ENCODE measurements at regions not wholly inside any gene's neighbourhood (a gene's known extent, or its start where the extent isn't known, plus 50 kb on each side); places are given as distances from the start of the nearest gene placed in this dataset.

GRCh38 chr12:90842477-90842876 lies 112.5 kb downstream of the CCER1 start:
- Mint-ChIP-seq H3K27me3 (ENCODE audit: insufficient read depth) (no peaks in the 10 kb centered on the region), H3K4me1 (ENCODE audit: low read depth) (no peaks in the 10 kb centered on the region), H3K9me3 (no peaks in the 10 kb centered on the region), H3K4me3 (no peak overlapping the region), H3K36me3 (ENCODE audit: low read depth) (no peaks in the 10 kb centered on the region), H3K27ac (no peak overlapping the region)
- no peak for DNase-seq
- no peak for TF ChIP-seq CTCF (IDR thresholded peaks at IDR 0.05)

GRCh38 chr12:90841336-90841735 lies 113.6 kb downstream of the CCER1 start:
- Mint-ChIP-seq H3K9me3 (no peaks in the 10 kb centered on the region), H3K36me3 (ENCODE audit: low read depth) (no peaks in the 10 kb centered on the region), H3K4me1 (ENCODE audit: low read depth) (no peaks in the 10 kb centered on the region), H3K4me3 (no peak overlapping the region), H3K27ac (no peak overlapping the region), H3K27me3 (ENCODE audit: insufficient read depth) (no peaks in the 10 kb centered on the region)
- no peak for TF ChIP-seq CTCF (IDR thresholded peaks at IDR 0.05)
- no peak for DNase-seq

- DNase-seq: no peak
Measured at GRCh38 chr12:90839346-90839745, 115.6 kb downstream of the CCER1 start.

DNA sequence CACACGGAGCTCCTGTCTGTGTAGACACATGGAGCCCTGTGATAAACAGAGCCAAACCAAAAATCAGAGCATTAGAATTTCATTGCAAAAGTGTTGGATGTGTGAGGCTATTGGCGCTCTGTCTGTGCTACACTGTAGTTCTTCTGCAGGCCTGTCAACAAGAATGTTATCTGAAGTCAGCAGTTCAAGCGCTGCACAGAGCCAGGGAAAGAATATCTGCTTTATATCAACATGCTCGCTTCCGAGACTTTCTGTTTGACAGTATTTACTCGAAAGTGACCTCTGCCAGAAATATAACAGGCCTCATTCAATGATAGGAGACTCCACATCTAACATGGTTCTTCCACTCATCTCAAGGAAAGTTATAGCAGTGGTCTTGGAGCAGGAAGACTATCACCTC lies 118.3 kb downstream of the CCER1 start:
- no peaks in the 10 kb centered on the region for H3K36me3 Mint-ChIP-seq (ENCODE audit: low read depth)
- H3K9me3 Mint-ChIP-seq: peaks cover 4% of the 10 kb centered on the region; the same call in 1 of the 2 replicates
- no peak overlapping the region for H3K27ac Mint-ChIP-seq
- TF ChIP-seq CTCF (IDR thresholded peaks at IDR 0.05): no peak
- peaks cover 2% of the 10 kb centered on the region; the same call in 1 of the 2 replicates for H3K27me3 Mint-ChIP-seq (ENCODE audit: insufficient read depth)
- DNase-seq: no peak
- H3K4me1 Mint-ChIP-seq (ENCODE audit: low read depth): no peaks in the 10 kb centered on the region
- H3K4me3 Mint-ChIP-seq: no peak overlapping the region

More at GRCh38 chr12:90839346-90839745, 115.6 kb downstream of the CCER1 start:
- Mint-ChIP-seq H3K27ac (no peak overlapping the region), H3K27me3 (ENCODE audit: insufficient read depth) (peaks cover 1% of the 10 kb centered on the region; the same call in 1 of the 2 replicates), H3K4me1 (ENCODE audit: low read depth) (no peaks in the 10 kb centered on the region), H3K9me3 (no peaks in the 10 kb centered on the region), H3K4me3 (no peak overlapping the region), H3K36me3 (ENCODE audit: low read depth) (no peaks in the 10 kb centered on the region)
- TF ChIP-seq CTCF (IDR thresholded peaks at IDR 0.05): no peak

GRCh38 chr12:90833228-90833627 lies 121.7 kb downstream of the CCER1 start:
- Mint-ChIP-seq H3K4me3 (no peak overlapping the region), H3K4me1 (ENCODE audit: low read depth) (no peaks in the 10 kb centered on the region)
- no peak for TF ChIP-seq CTCF (IDR thresholded peaks at IDR 0.05)

GRCh38 chr12:90832427-90832826 lies 122.5 kb downstream of the CCER1 start:
- peaks cover 4% of the 10 kb centered on the region; the same call in 1 of the 2 replicates for H3K9me3 Mint-ChIP-seq
- H3K27ac Mint-ChIP-seq: no peak overlapping the region
- no peak for TF ChIP-seq CTCF (IDR thresholded peaks at IDR 0.05)
- DNase-seq: no peak
- H3K4me3 Mint-ChIP-seq: no peak overlapping the region
- no peaks in the 10 kb centered on the region for H3K4me1 Mint-ChIP-seq (ENCODE audit: low read depth)
- H3K27me3 Mint-ChIP-seq (ENCODE audit: insufficient read depth): peaks cover 2% of the 10 kb centered on the region; the same call in 1 of the 2 replicates
- H3K36me3 Mint-ChIP-seq (ENCODE audit: low read depth): no peaks in the 10 kb centered on the region

More at GRCh38 chr12:90833228-90833627, 121.7 kb downstream of the CCER1 start:
- Mint-ChIP-seq H3K9me3 (peaks cover 4% of the 10 kb centered on the region; the same call in 1 of the 2 replicates), H3K27ac (no peak overlapping the region), H3K36me3 (ENCODE audit: low read depth) (no peaks in the 10 kb centered on the region), H3K27me3 (ENCODE audit: insufficient read depth) (peaks cover 2% of the 10 kb centered on the region; the same call in 1 of the 2 replicates)
- DNase-seq: no peak
